Heart left ventricle (tissue), 13 donors: ENCODE measurements at regions not wholly inside any gene's neighbourhood (a gene's known extent, or its start where the extent isn't known, plus 50 kb on each side); places are given as distances from the start of the nearest gene placed in this dataset.

ENCODE experiments used
- CTCF ChIP-seq, 12 donors: fragments of 200-600 bp; sonication (generic) in 4 of 12; IDR thresholded peaks; one replicate each; pipeline versions ENCODE4 v1.5.0 to v1.8.0; 2018 to 2022; ENCODE audit warnings: antibody characterized with exemption in 12 of 12, mild to moderate bottlenecking in 5 of 12
- POLR2A ChIP-seq, 2 donors: fragments of 450-650 bp; IDR thresholded peaks; one replicate each; pipeline ENCODE4 v1.6.1; 2017; ENCODE audit warnings: antibody characterized with exemption in 2 of 2, mild to moderate bottlenecking in 2 of 2, moderate library complexity in 2 of 2
- donor health status: ischemic (EF 13 %, LVEDD 7.1; RV severe dilation, severe dysfunction).
- donor health status: DM: no; HTN: yes; CAD: no.
- donor health status: DM: no; HTN: no; CAD: no.
- donor health status: ischemic (EF 25% LVEDD 6.9; RV normal size, moderate dysfunction).
- donor health status: ischemic (EF 25% LVEDD 5.7; RV mildly dilated, moderate dysfunction).
- donor health status: ischemic (EF 35%, LVEDD 5.7; RV mildly dilated, moderate dysfunction).
- donor health status: nonischemic (EF 11% LVEDD 7.7; RV severe dilation, severe dysfunction).
- donor health status: DM: yes; HTN: yes; CAD: no.
- donor health status: PGD.
- donor health status: ischemic (EF 29% LVEDD 5.4; RV normal size, mild dysfunction).
- donor health status: nonischemic (EF 23%, LVEDD 6.1; RV moderate dilation, normal function).

DNA sequence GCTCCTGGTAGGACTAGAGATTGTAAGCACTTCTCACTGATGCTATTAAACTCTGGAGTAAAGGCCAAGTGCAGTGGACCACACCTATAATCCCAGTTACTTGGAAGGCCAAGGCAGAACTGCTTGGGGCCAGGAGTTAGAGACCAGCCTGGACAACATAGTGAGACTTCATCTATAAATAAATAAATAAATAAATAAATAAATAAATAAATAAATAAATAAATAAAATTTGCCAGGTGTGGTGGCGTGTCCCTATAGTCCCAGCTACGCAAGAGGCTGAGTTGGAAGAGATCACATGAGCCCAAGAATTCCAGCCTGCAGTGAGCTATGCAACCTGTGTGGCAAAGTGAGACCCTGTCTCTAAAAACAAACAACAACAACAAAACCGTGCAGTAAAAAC, 1475.7 kb downstream of the REEP3 start:
- TF ChIP-seq CTCF (IDR thresholded peaks at IDR 0.05) (no peak), POLR2A (IDR thresholded peaks at IDR 0.05) (no peak)
